DND-41 (cell line): ENCODE measurements at regions not wholly inside any gene's neighbourhood (a gene's known extent, or its start where the extent isn't known, plus 50 kb on each side); places are given as distances from the start of the nearest gene placed in this dataset.

Experiments
- ATAC-seq: fragments of 200-7000 bp; cut with Tn5 transposase; 3 replicates; pipeline ENCODE4 v1.9.1; 2021; ENCODE audit warnings: low read depth; ENCODE audit not compliant: insufficient read depth
- DNase-seq: peaks from one replicate; pipeline ENCODE4 v3.0.0-alpha.2; 2020
- H2AFZ ChIP-seq: 2 replicates; pipeline ENCODE4 v1.6.0; 2012; ENCODE audit warnings: low read depth, low read length
- H3K27ac ChIP-seq: 2 replicates; pipeline ENCODE4 v1.5.1; 2012; ENCODE audit warnings: low read length, inconsistent platforms
- H3K27me3 ChIP-seq: fragments of 200-600 bp; sonication (generic); 2 replicates; pipeline ENCODE4 v1.6.0; 2012; ENCODE audit warnings: low read length, mild to moderate bottlenecking, inconsistent platforms; ENCODE audit not compliant: insufficient read depth, poor library complexity
- H3K36me3 ChIP-seq: 2 replicates; pipeline ENCODE4 v1.5.1; 2012; ENCODE audit warnings: low read length, inconsistent platforms; ENCODE audit not compliant: insufficient read depth
- H3K4me1 ChIP-seq: 2 replicates; pipeline ENCODE4 v1.5.1; 2012; ENCODE audit warnings: mild to moderate bottlenecking, low read length; ENCODE audit not compliant: insufficient read depth
- H3K4me2 ChIP-seq: 2 replicates; pipeline ENCODE4 v1.6.0; 2012; ENCODE audit warnings: mild to moderate bottlenecking, moderate library complexity, low read length, inconsistent platforms; ENCODE audit not compliant: insufficient read depth
- H3K4me3 ChIP-seq, 2 experiments: fragments of 200-600 bp in 1 of 2; shearing (Covaris generic) in 1 of 2; 2 replicates each; pipeline ENCODE4 v1.5.1; 2012 to 2016; ENCODE audit warnings: inconsistent platforms in 2 of 2, low read length in 2 of 2, mild to moderate bottlenecking in 2 of 2, low read depth in 1 of 2, moderate library complexity in 1 of 2
- H3K79me2 ChIP-seq: 2 replicates; pipeline ENCODE4 v1.6.0; 2012; ENCODE audit warnings: low read length, inconsistent platforms; ENCODE audit not compliant: insufficient read depth
- H3K9ac ChIP-seq: 2 replicates; pipeline ENCODE4 v1.6.0; 2012; ENCODE audit warnings: low read depth, mild to moderate bottlenecking, inconsistent platforms, low read length, moderate library complexity
- H3K9me3 ChIP-seq: 2 replicates; pipeline ENCODE4 v1.5.1; 2012; ENCODE audit warnings: low read length, moderate library complexity, mild to moderate bottlenecking, inconsistent platforms; ENCODE audit not compliant: insufficient read depth, severe bottlenecking
- H4K20me1 ChIP-seq: 2 replicates; pipeline ENCODE4 v1.6.0; 2012; ENCODE audit warnings: low read length; ENCODE audit not compliant: insufficient read depth
- EZH2 ChIP-seq: IDR thresholded peaks from 3 replicates; pipeline ENCODE4 v1.6.1; 2012; ENCODE audit warnings: borderline replicate concordance, low read depth, mild to moderate bottlenecking, moderate library complexity, low read length, inconsistent platforms; ENCODE audit not compliant: severe bottlenecking
- TF ChIP-seq, protein P1 (sequence below): IDR thresholded peaks from 2 replicates; pipeline ENCODE4 v1.5.1; 2012; ENCODE audit warnings: borderline replicate concordance, low read length, moderate library complexity, mild to moderate bottlenecking; ENCODE audit not compliant: poor library complexity, severe bottlenecking; ENCODE audit errors: extremely low read depth

DNA sequence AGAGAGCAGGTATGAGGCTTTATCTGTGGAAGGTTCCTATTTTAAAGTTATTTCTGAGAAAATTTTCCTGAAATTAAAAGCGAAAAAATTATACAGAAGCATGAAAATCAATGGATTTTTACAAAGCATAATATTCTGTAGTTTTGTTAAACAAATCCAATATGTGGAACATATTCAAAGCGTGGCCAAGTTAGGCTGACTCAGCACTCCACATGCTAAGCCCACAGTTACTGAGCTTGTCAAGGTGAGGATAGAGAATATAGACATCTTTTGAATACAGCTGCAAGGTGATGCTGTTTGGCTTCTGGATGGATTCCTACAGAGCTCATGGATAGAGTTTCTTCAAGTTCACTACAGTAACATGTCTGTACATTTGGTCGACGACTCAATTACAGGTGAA is 302.5 kb downstream of the C3orf38 start:
- Histone ChIP-seq H3K79me2 (no peaks in the 10 kb centered on the region), H3K9ac (no peak overlapping the region), H3K4me2 (no peak overlapping the region), H4K20me1 (no peaks in the 10 kb centered on the region), H3K27me3 (no peaks in the 10 kb centered on the region), H3K9me3 (no peaks in the 10 kb centered on the region), H3K36me3 (no peaks in the 10 kb centered on the region), H2AFZ (no peak overlapping the region), H3K4me3 (no peak overlapping the region), H3K4me1 (no peaks in the 10 kb centered on the region), H3K27ac (no peak overlapping the region)
- ATAC-seq: no peak
- TF ChIP-seq, protein P1, sequence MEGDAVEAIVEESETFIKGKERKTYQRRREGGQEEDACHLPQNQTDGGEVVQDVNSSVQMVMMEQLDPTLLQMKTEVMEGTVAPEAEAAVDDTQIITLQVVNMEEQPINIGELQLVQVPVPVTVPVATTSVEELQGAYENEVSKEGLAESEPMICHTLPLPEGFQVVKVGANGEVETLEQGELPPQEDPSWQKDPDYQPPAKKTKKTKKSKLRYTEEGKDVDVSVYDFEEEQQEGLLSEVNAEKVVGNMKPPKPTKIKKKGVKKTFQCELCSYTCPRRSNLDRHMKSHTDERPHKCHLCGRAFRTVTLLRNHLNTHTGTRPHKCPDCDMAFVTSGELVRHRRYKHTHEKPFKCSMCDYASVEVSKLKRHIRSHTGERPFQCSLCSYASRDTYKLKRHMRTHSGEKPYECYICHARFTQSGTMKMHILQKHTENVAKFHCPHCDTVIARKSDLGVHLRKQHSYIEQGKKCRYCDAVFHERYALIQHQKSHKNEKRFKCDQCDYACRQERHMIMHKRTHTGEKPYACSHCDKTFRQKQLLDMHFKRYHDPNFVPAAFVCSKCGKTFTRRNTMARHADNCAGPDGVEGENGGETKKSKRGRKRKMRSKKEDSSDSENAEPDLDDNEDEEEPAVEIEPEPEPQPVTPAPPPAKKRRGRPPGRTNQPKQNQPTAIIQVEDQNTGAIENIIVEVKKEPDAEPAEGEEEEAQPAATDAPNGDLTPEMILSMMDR: no peak
- no peak for DNase-seq

DNA sequence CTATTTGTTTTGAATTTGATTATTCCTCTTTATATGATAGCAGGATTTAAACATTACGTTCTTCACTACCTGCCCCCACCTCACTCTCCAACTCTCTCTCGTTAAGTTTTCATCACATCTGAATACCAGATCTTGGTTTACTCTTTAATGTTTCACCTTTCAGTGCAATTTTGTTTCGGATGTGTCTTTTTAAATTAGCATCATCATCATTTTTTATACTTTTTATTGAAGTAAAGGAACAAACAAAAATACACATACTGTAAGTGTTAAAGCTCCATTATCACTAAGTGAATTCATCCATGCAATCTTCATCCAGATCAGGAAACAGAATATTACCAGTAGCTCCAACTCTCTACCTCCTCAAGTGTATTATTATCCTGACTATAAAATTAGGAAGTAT is 310.6 kb downstream of the C3orf38 start:
- Histone ChIP-seq H3K4me2 (no peak overlapping the region), H3K27ac (no peak overlapping the region), H3K4me3 (no peak overlapping the region), H3K9ac (no peak overlapping the region), H2AFZ (no peak overlapping the region), H4K20me1 (no peaks in the 10 kb centered on the region), H3K4me1 (no peaks in the 10 kb centered on the region), H3K27me3 (no peaks in the 10 kb centered on the region), H3K9me3 (no peaks in the 10 kb centered on the region), H3K79me2 (no peaks in the 10 kb centered on the region), H3K36me3 (no peaks in the 10 kb centered on the region)
- ATAC-seq (no peak), DNase-seq (no peak)
- TF ChIP-seq, protein P1: no peak
- TF ChIP-seq EZH2: no peak

DNA sequence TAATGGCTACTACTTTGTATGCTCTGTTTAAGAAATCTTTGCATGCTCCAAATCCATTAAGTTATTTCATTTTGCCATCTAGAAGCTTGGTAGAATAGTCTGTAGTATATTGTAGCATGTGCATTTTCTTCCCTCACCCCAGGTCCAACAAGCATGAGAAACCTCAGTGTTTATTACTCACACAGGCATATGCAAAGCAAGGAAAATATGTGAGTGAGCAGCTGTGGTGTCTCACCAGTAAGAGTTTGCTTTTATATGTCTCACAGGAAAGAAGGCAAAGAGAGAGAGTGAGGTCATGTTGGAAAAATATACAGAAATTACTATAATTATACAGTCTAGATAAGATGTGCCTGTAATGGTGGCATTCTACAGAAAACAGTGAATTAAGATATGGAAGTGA is 312.5 kb downstream of the C3orf38 start:
- H4K20me1 ChIP-seq: no peaks in the 10 kb centered on the region
- no peaks in the 10 kb centered on the region for H3K79me2 ChIP-seq
- ATAC-seq (no peak), DNase-seq (no peak)
- H3K9ac ChIP-seq: no peak overlapping the region
- H3K4me2 ChIP-seq: no peak overlapping the region
- H3K4me1 ChIP-seq: no peaks in the 10 kb centered on the region
- H3K36me3 ChIP-seq: no peaks in the 10 kb centered on the region
- H3K27me3 ChIP-seq: no peaks in the 10 kb centered on the region
- no peak overlapping the region for H2AFZ ChIP-seq
- no peak overlapping the region for H3K4me3 ChIP-seq
- no peak overlapping the region for H3K27ac ChIP-seq
- TF ChIP-seq EZH2: no peak
- TF ChIP-seq, protein P1: no peak
- H3K9me3 ChIP-seq: no peaks in the 10 kb centered on the region

DNA sequence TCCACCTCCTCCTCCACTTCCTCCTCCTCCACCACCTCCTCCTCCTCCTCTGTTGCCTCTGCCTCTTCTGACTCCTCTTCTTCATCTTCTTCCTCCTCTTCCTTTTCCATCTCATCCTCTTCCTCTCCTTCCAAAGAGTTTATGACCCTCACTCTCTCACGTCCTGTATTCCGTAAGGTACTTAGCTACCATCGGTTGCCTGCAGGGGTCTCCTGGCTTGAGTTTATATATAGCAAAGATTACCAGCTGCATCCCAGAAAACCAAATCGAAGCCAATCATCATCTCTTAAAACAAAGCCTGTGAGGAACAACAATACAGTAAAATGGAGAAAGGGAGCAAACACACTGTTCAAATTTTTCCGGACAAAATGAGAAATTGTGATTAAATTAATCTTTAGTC is 317.4 kb downstream of the C3orf38 start:
- Histone ChIP-seq H2AFZ (no peak overlapping the region), H3K9ac (no peak overlapping the region), H3K4me2 (no peak overlapping the region), H3K4me3 (no peak overlapping the region), H4K20me1 (no peaks in the 10 kb centered on the region), H3K27ac (no peak overlapping the region), H3K36me3 (no peaks in the 10 kb centered on the region), H3K4me1 (no peaks in the 10 kb centered on the region), H3K79me2 (no peaks in the 10 kb centered on the region), H3K9me3 (no peaks in the 10 kb centered on the region), H3K27me3 (no peaks in the 10 kb centered on the region)
- no peak for ATAC-seq
- TF ChIP-seq, protein P1: no peak
- no peak for TF ChIP-seq EZH2
- DNase-seq: no peak
